HCT116 (cell line): ENCODE measurements at regions not wholly inside any gene's neighbourhood (a gene's known extent, or its start where the extent isn't known, plus 50 kb on each side); places are given as distances from the start of the nearest gene placed in this dataset.

Source experiments
- ATF3 ChIP-seq: IDR thresholded peaks from 2 replicates; pipeline ENCODE4 v1.6.1; 2012
- CEBPB ChIP-seq: IDR thresholded peaks from 2 replicates; pipeline ENCODE4 v1.6.1; 2012; ENCODE audit warnings: low read depth
- CTCF ChIP-seq, 3 experiments: fragments of 200-600 bp in 1 of 3; sonication (generic) in 1 of 3; IDR thresholded peaks in 2 of 3; conservative IDR thresholded peaks in 1 of 3; 2 replicates each; pipeline ENCODE4 v1.5.1; 2012 to 2017; ENCODE audit warnings: low read depth in 2 of 3, low read length in 2 of 3, antibody characterized with exemption in 1 of 3, borderline replicate concordance in 1 of 3, control low read depth in 1 of 3, mild to moderate bottlenecking in 1 of 3, mixed read lengths in 1 of 3, mixed run types in 1 of 3, moderate library complexity in 1 of 3; ENCODE audit not compliant: insufficient read depth in 1 of 3
- FOSL1 ChIP-seq: IDR thresholded peaks from 2 replicates; pipeline ENCODE4 v1.6.1; 2012; ENCODE audit warnings: low read depth
- POLR2A ChIP-seq: IDR thresholded peaks from 2 replicates; pipeline ENCODE4 v1.7.0; 2011; ENCODE audit warnings: borderline replicate concordance; ENCODE audit not compliant: insufficient read depth, insufficient read length; ENCODE audit errors: extremely low read depth

GRCh38 chr4:147123146-147123545 lies 177.5 kb upstream of the TTC29 start:
- TF ChIP-seq FOSL1 (no peak), POLR2A (no peak), CEBPB (no peak), CTCF (IDR thresholded peaks at IDR 0.05 in 2 of 3, conservative IDR thresholded peaks at IDR 0.05 in 1 of 3; ENCODE audit: borderline replicate concordance in 1 of 3, insufficient read depth in 1 of 3, low read depth in 2 of 3, low read length in 2 of 3) (no peak), ATF3 (no peak)
